HG03354 (cell line): ENCODE measurements at regions not wholly inside any gene's neighbourhood (a gene's known extent, or its start where the extent isn't known, plus 50 kb on each side); places are given as distances from the start of the nearest gene placed in this dataset.
A peak's percentile ranks its signal among the peaks of the same experiment; 100 is the strongest.

Experiments
- ATAC-seq: cut with Tn5 transposase; IDR thresholded peaks from one replicate; pipeline ENCODE4 v1.9.1; 2021; ENCODE audit warnings: mild to moderate bottlenecking; ENCODE audit not compliant: unreplicated experiment, poor library complexity, severe bottlenecking

- no peak for ATAC-seq
Observed at GRCh38 chr2:19669559-19669958, 232.2 kb downstream of the TTC32 start.

- no peak for ATAC-seq
Observed at GRCh38 chr2:19669126-19669525, 232.7 kb downstream of the TTC32 start.

- no peak for ATAC-seq
Observed at GRCh38 chr2:19667536-19667949, 234.2 kb downstream of the TTC32 start.

GRCh38 chr2:19667085-19667484 is 234.7 kb downstream of the TTC32 start:
- no peak for ATAC-seq

GRCh38 chr2:19664646-19665045 is 237.1 kb downstream of the TTC32 start:
- no peak for ATAC-seq

GRCh38 chr2:19659024-19659792 is 242.6 kb downstream of the TTC32 start:
- no peak for ATAC-seq

GRCh38 chr2:19656011-19656410 is 245.8 kb downstream of the TTC32 start:
- no peak for ATAC-seq

GRCh38 chr2:19654310-19655090 is 247.3 kb downstream of the TTC32 start:
- ATAC-seq: no peak

GRCh38 chr2:19653509-19653908 is 248.3 kb downstream of the TTC32 start:
- no peak for ATAC-seq

- ATAC-seq: no peak
Observed at GRCh38 chr2:19652811-19653210, 249.0 kb downstream of the TTC32 start.

- ATAC-seq: no peak
Observed at GRCh38 chr2:19651466-19651865, 250.3 kb downstream of the TTC32 start.

- ATAC-seq: no peak
Observed at GRCh38 chr2:19649785-19650380, 251.9 kb downstream of the TTC32 start.

- ATAC-seq: no peak
Observed at GRCh38 chr2:19649142-19649541, 252.6 kb downstream of the TTC32 start.

GRCh38 chr2:19648583-19648982 is 253.2 kb downstream of the TTC32 start:
- no peak for ATAC-seq

- no peak for ATAC-seq
Observed at GRCh38 chr2:19646987-19647386, 254.8 kb downstream of the TTC32 start.

- no peak for ATAC-seq
Observed at GRCh38 chr2:19644763-19645162, 257.0 kb downstream of the TTC32 start.

- peak; percentile 73 for ATAC-seq
Observed at GRCh38 chr2:19643117-19643518, 258.7 kb downstream of the TTC32 start.

- ATAC-seq: no peak
Observed at GRCh38 chr2:19642501-19642900, 259.3 kb downstream of the TTC32 start.

- no peak for ATAC-seq
Observed at GRCh38 chr2:19635951-19636510, 265.8 kb downstream of the TTC32 start.

GRCh38 chr2:19632403-19632991 is 269.3 kb downstream of the TTC32 start:
- ATAC-seq: no peak
